Tibial nerve (tissue), 4 donors: ENCODE measurements at regions not wholly inside any gene's neighbourhood (a gene's known extent, or its start where the extent isn't known, plus 50 kb on each side); places are given as distances from the start of the nearest gene placed in this dataset.

Experiments used
- EP300 ChIP-seq, 2 donors: sonication (generic); formaldehyde crosslinking; IDR thresholded peaks; one replicate each; pipeline ENCODE4 v1.6.1; 2017; ENCODE audit warnings: antibody characterized with exemption in 2 of 2, mild to moderate bottlenecking in 1 of 2
- POLR2A ChIP-seq, 2 donors: fragments of 450-650 bp; IDR thresholded peaks; one replicate each; pipeline ENCODE4 v1.6.1; 2017; ENCODE audit warnings: antibody characterized with exemption in 2 of 2, mild to moderate bottlenecking in 2 of 2, moderate library complexity in 2 of 2
- TF ChIP-seq, protein P1 (sequence below), 5 experiments: fragments of 200-600 bp in 3 of 5; fragments of 450-650 bp in 2 of 5; sonication (generic) in 3 of 5; IDR thresholded peaks; one replicate each; pipeline ENCODE4 v1.5.1; 2016 to 2019; ENCODE audit warnings: antibody characterized with exemption in 5 of 5, mild to moderate bottlenecking in 3 of 5, moderate library complexity in 2 of 5

DNA sequence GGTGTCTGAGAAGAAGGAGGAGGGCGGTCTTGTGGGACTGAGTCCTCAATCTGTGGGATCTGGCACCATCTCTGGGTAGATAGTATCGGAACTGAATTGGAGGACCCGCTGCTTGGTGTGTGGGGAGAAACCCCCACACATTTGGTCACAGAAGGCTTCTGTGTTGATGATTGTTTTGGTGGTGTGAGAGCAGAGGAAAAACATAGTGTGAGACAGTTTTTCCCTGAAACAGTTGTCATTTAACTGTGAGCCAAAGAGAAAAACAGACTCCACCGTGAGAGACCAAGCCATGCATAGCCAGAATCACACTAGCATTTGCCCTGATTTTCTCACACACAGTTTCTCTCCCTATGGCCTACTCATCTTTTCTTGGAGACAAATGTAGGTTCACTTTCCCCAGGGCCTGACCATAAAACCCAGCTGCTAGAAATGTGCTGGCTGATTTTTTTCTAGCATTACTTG, 91.4 kb upstream of the FLRT2 start:
- TF ChIP-seq, protein P1, sequence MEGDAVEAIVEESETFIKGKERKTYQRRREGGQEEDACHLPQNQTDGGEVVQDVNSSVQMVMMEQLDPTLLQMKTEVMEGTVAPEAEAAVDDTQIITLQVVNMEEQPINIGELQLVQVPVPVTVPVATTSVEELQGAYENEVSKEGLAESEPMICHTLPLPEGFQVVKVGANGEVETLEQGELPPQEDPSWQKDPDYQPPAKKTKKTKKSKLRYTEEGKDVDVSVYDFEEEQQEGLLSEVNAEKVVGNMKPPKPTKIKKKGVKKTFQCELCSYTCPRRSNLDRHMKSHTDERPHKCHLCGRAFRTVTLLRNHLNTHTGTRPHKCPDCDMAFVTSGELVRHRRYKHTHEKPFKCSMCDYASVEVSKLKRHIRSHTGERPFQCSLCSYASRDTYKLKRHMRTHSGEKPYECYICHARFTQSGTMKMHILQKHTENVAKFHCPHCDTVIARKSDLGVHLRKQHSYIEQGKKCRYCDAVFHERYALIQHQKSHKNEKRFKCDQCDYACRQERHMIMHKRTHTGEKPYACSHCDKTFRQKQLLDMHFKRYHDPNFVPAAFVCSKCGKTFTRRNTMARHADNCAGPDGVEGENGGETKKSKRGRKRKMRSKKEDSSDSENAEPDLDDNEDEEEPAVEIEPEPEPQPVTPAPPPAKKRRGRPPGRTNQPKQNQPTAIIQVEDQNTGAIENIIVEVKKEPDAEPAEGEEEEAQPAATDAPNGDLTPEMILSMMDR (IDR thresholded peaks at IDR 0.05): no peak
- TF ChIP-seq EP300 (IDR thresholded peaks at IDR 0.05) (no peak), POLR2A (IDR thresholded peaks at IDR 0.05) (no peak)
